ENCODE measurements at regions not wholly inside any gene's neighbourhood (a gene's known extent, or its start where the extent isn't known, plus 50 kb on each side); places are given as distances from the start of the nearest gene placed in this dataset.

GRCh38 chr2:66984864-66985263 is 412.3 kb upstream of the ETAA1 start:
- TF ChIP-seq, protein P1, sequence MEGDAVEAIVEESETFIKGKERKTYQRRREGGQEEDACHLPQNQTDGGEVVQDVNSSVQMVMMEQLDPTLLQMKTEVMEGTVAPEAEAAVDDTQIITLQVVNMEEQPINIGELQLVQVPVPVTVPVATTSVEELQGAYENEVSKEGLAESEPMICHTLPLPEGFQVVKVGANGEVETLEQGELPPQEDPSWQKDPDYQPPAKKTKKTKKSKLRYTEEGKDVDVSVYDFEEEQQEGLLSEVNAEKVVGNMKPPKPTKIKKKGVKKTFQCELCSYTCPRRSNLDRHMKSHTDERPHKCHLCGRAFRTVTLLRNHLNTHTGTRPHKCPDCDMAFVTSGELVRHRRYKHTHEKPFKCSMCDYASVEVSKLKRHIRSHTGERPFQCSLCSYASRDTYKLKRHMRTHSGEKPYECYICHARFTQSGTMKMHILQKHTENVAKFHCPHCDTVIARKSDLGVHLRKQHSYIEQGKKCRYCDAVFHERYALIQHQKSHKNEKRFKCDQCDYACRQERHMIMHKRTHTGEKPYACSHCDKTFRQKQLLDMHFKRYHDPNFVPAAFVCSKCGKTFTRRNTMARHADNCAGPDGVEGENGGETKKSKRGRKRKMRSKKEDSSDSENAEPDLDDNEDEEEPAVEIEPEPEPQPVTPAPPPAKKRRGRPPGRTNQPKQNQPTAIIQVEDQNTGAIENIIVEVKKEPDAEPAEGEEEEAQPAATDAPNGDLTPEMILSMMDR (IDR thresholded peaks at IDR 0.05; ENCODE audit: borderline replicate concordance, insufficient read depth, low read depth, low read length): no peak
- H3K4me3 ChIP-seq (ENCODE audit: low read depth, low read length): no peak overlapping the region

DNA sequence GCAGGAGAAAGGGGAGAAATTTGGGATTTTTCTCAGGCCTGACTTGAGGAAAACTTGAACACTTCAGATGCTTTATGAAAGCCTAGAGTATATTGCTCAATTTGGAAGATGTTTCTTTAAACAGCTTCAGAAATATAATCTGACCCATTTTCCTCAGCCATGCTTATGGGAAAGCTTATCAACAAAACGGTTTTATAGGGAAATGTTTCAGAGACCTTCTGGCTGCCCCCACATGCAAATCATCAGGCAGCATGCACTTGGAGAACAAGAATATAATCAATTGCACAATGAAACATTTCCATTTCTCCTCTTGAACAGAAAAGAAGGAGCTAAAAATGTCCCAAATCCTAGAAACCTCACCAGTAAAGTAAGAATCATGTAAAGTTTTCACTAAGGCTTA is 411.2 kb upstream of the ETAA1 start:
- TF ChIP-seq, protein P1 (IDR thresholded peaks at IDR 0.05; ENCODE audit: borderline replicate concordance, insufficient read depth, low read depth, low read length): no peak
- no peak overlapping the region for H3K4me3 ChIP-seq (ENCODE audit: low read depth, low read length)

- TF ChIP-seq, protein P1 (IDR thresholded peaks at IDR 0.05; ENCODE audit: borderline replicate concordance, insufficient read depth, low read depth, low read length): no peak
These were observed 409.4 kb upstream of the ETAA1 start for GRCh38 chr2:66987733-66988132.

DNA sequence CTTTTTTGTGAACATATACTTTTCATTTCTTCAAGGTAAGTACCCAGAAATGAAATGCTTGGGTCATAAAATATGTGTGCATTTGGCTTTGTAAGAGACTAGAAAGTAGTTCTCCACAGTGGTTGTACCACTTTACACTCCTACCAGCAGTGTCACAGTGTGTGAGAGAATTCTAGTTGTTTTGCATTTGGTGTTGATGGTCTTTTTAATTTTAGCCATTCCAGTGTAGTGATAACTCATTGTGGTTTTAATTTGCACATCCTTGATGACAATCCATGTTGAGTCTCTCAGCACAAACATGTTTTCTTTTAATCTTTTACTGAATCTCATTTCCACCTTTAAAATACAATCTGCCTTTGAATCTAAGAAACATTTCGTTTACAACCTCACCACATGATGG is 402.5 kb upstream of the ETAA1 start:
- TF ChIP-seq, protein P1 (IDR thresholded peaks at IDR 0.05; ENCODE audit: borderline replicate concordance, insufficient read depth, low read depth, low read length): no peak
- H3K4me3 ChIP-seq (ENCODE audit: low read depth, low read length): no peak overlapping the region

More at GRCh38 chr2:66987733-66988132, 409.4 kb upstream of the ETAA1 start:
- no peak overlapping the region for H3K4me3 ChIP-seq (ENCODE audit: low read depth, low read length)

DNA sequence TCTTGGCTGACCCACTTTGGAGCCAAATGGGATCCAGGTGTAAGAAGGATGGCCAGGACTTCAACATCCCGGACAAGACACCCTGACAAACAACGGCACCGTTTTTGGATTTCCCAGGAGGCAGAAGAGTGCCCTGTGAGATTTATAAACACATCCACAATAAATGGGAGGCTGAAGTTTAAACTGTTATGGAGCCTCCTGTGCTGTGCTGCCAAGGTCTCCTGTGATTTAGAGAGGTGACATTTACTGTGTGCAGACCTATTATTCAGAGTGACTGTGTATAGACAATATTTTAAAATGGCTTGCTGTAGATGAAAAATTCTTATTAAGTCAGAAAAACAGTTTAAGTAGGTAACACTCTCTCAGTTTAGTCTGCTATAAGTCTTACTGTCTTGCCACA is 401.5 kb upstream of the ETAA1 start:
- no peak overlapping the region for H3K4me3 ChIP-seq (ENCODE audit: low read depth, low read length)
- TF ChIP-seq, protein P1 (IDR thresholded peaks at IDR 0.05; ENCODE audit: borderline replicate concordance, insufficient read depth, low read depth, low read length): no peak

DNA sequence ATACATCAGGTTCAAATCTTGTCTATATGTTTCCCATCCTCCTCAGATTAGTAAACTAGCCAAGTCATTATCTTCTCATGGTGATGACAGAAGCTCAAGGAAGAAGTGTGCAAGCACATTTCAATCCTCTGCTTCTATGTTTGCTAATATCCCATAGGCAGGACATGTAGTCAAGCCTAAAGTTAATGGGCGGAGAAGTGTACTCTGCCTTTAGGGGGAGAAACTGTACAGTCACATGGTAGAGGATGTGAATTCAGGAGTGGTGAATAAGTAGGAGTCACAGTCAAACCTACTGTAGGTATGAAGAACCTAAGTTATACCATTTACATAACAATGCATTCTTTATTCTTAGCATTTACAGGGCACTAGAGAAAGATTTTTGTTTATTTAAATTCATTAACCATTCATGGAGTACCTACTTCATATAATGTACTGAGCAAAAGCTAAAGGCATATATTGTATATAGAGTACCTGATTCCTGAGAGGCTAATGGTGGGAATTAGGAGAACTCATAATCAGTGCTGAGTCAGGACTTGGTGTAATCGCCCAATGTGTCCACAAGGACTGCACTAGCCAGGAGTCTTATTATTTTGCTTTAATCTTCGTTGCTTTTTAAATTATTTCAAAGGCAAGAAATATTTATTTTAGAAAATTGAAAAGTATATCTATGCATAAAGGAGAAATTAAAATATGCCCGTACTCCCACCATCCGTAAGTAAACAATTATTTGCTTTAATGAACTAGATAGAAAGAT is 394.3 kb upstream of the ETAA1 start:
- TF ChIP-seq, protein P1 (IDR thresholded peaks at IDR 0.05; ENCODE audit: borderline replicate concordance, insufficient read depth, low read depth, low read length): no peak
- no peak overlapping the region for H3K4me3 ChIP-seq (ENCODE audit: low read depth, low read length)

GRCh38 chr2:67006373-67006960 is 390.7 kb upstream of the ETAA1 start:
- TF ChIP-seq, protein P1 (IDR thresholded peaks at IDR 0.05; ENCODE audit: borderline replicate concordance, insufficient read depth, low read depth, low read length): no peak
- H3K4me3 ChIP-seq (ENCODE audit: low read depth, low read length): no peak overlapping the region
